ENCODE measurements at regions not wholly inside any gene's neighbourhood (a gene's known extent, or its start where the extent isn't known, plus 50 kb on each side); places are given as distances from the start of the nearest gene placed in this dataset.

- no TSS peak for BruUV-seq (replicated peaks)
- Histone ChIP-seq H3K79me2 (ENCODE audit: low read length) (no peaks in the 10 kb centered on the region), H3K4me2 (ENCODE audit: low read length) (no peak overlapping the region), H3K27me3 (ENCODE audit: low read length) (no peaks in the 10 kb centered on the region), H3K36me3 (ENCODE audit: low read depth, low read length) (no peaks in the 10 kb centered on the region), H4K20me1 (ENCODE audit: low read length) (no peaks in the 10 kb centered on the region), H3K27ac (ENCODE audit: low read length) (no peak overlapping the region), H3K4me3 (ENCODE audit: low read length) (no peak overlapping the region), H3K9me3 (ENCODE audit: low read length) (0 out of 2 replicates have a peak, but pooled peaks cover 8% of the 10 kb centered on the region), H3K4me1 (ENCODE audit: insufficient read depth, low read length) (no peaks in the 10 kb centered on the region), H2AFZ (ENCODE audit: low read length) (no peak overlapping the region), H3K9me2 (replicated peaks; ENCODE audit: low read length) (no peaks in the 10 kb centered on the region), H3F3A (ENCODE audit: low read length, unreplicated experiment) (no peaks in the 10 kb centered on the region), H3K9ac (ENCODE audit: low read length) (no peak overlapping the region)
- TF ChIP-seq EZH2 (IDR thresholded peaks at IDR 0.05; ENCODE audit: low read length, unreplicated experiment) (no peak), CTCF (conservative IDR thresholded peaks at IDR 0.05; ENCODE audit: low read depth, low read length) (no peak), EZH2phosphoT487 (IDR thresholded peaks at IDR 0.05; ENCODE audit: borderline replicate concordance, low read length) (no peak)
- intact Hi-C loops (cut with micrococcal nuclease): no loop called here
- DNase-seq (no peak), ATAC-seq (no peak)
- CTCF ChIA-PET: no interaction called here
- POLR2A ChIA-PET (ENCODE audit: unreplicated experiment): no interaction called here
Measured at GRCh38 chr6:67839818-67840217, 795.3 kb upstream of the ADGRB3 start.

- no peak for ATAC-seq
- CTCF ChIA-PET: no interaction called here
- Histone ChIP-seq H4K20me1 (ENCODE audit: low read length) (no peaks in the 10 kb centered on the region), H2AFZ (ENCODE audit: low read length) (no peak overlapping the region), H3K79me2 (ENCODE audit: low read length) (no peaks in the 10 kb centered on the region), H3K4me2 (ENCODE audit: low read length) (no peak overlapping the region), H3K36me3 (ENCODE audit: low read depth, low read length) (no peaks in the 10 kb centered on the region), H3K27ac (ENCODE audit: low read length) (no peak overlapping the region), H3F3A (ENCODE audit: low read length, unreplicated experiment) (no peaks in the 10 kb centered on the region), H3K4me1 (ENCODE audit: insufficient read depth, low read length) (no peaks in the 10 kb centered on the region), H3K9ac (ENCODE audit: low read length) (no peak overlapping the region), H3K9me2 (replicated peaks; ENCODE audit: low read length) (no peaks in the 10 kb centered on the region), H3K9me3 (ENCODE audit: low read length) (no peaks in the 10 kb centered on the region), H3K4me3 (ENCODE audit: low read length) (no peak overlapping the region), H3K27me3 (ENCODE audit: low read length) (no peaks in the 10 kb centered on the region)
- no peak for DNase-seq
- no peak for TF ChIP-seq EZH2 (IDR thresholded peaks at IDR 0.05; ENCODE audit: low read length, unreplicated experiment)
- no peak for TF ChIP-seq EZH2phosphoT487 (IDR thresholded peaks at IDR 0.05; ENCODE audit: borderline replicate concordance, low read length)
- no peak for TF ChIP-seq CTCF (conservative IDR thresholded peaks at IDR 0.05; ENCODE audit: low read depth, low read length)
- BruUV-seq (replicated peaks): no TSS peak
- intact Hi-C loops (cut with micrococcal nuclease): no loop called here
- POLR2A ChIA-PET (ENCODE audit: unreplicated experiment): no interaction called here
Measured at GRCh38 chr6:67825201-67825895, 809.7 kb upstream of the ADGRB3 start.

- no peaks in the 10 kb centered on the region for H3K4me1 ChIP-seq (ENCODE audit: insufficient read depth, low read length)
Measured at GRCh38 chr6:67818322-67818721, 816.8 kb upstream of the ADGRB3 start.

More at GRCh38 chr6:67818322-67818721, 816.8 kb upstream of the ADGRB3 start:
- DNase-seq: no peak
- Histone ChIP-seq H3F3A (ENCODE audit: low read length, unreplicated experiment) (no peaks in the 10 kb centered on the region), H3K79me2 (ENCODE audit: low read length) (no peaks in the 10 kb centered on the region), H3K9me3 (ENCODE audit: low read length) (0 out of 2 replicates have a peak, but pooled peaks cover 4% of the 10 kb centered on the region), H3K36me3 (ENCODE audit: low read depth, low read length) (no peaks in the 10 kb centered on the region), H3K27me3 (ENCODE audit: low read length) (no peaks in the 10 kb centered on the region), H3K4me3 (ENCODE audit: low read length) (no peak overlapping the region), H3K9ac (ENCODE audit: low read length) (no peak overlapping the region), H3K9me2 (replicated peaks; ENCODE audit: low read length) (no peaks in the 10 kb centered on the region), H3K4me2 (ENCODE audit: low read length) (no peak overlapping the region), H2AFZ (ENCODE audit: low read length) (no peak overlapping the region), H4K20me1 (ENCODE audit: low read length) (no peaks in the 10 kb centered on the region), H3K27ac (ENCODE audit: low read length) (no peak overlapping the region)
- no TSS peak for BruUV-seq (replicated peaks)
- ChIA-PET POLR2A (ENCODE audit: unreplicated experiment) (no interaction called here), CTCF (no interaction called here)
- TF ChIP-seq EZH2 (IDR thresholded peaks at IDR 0.05; ENCODE audit: low read length, unreplicated experiment) (no peak), EZH2phosphoT487 (IDR thresholded peaks at IDR 0.05; ENCODE audit: borderline replicate concordance, low read length) (no peak), CTCF (conservative IDR thresholded peaks at IDR 0.05; ENCODE audit: low read depth, low read length) (no peak)
- no peak for ATAC-seq
- intact Hi-C loops (cut with micrococcal nuclease): no loop called here
